Tibial nerve (tissue), 4 donors: ENCODE measurements at regions not wholly inside any gene's neighbourhood (a gene's known extent, or its start where the extent isn't known, plus 50 kb on each side); places are given as distances from the start of the nearest gene placed in this dataset.

Experiments used
- DNase-seq, 2 donors: peaks; one replicate each; pipeline ENCODE4 v3.0.0-alpha.2; 2019; ENCODE audit warnings: low spot score in 2 of 2
- H3K27ac ChIP-seq, 4 donors: fragments of 200-600 bp; sonication (generic) in 3 of 4; one replicate each; pipeline ENCODE4 v1.5.1; 2017 to 2019; ENCODE audit warnings: mild to moderate bottlenecking in 1 of 4
- H3K27me3 ChIP-seq, 2 donors: fragments of 200-600 bp; sonication (generic) in 1 of 2; one replicate each; pipeline versions ENCODE4 v1.5.1 to v1.6.0; 2017 to 2019
- H3K36me3 ChIP-seq, 3 donors: fragments of 200-600 bp; sonication (generic); one replicate each; pipeline ENCODE4 v1.5.1; 2018 to 2019
- H3K4me1 ChIP-seq, 4 donors: fragments of 200-600 bp; sonication (generic) in 3 of 4; one replicate each; pipeline ENCODE4 v1.5.1; 2017 to 2019
- H3K4me3 ChIP-seq, 4 donors: fragments of 200-600 bp; sonication (generic) in 3 of 4; one replicate each; pipeline ENCODE4 v1.5.1; 2017 to 2019; ENCODE audit warnings: mild to moderate bottlenecking in 1 of 4, moderate library complexity in 1 of 4
- H3K9me3 ChIP-seq, 4 donors: fragments of 200-600 bp; sonication (generic) in 3 of 4; one replicate each; pipeline ENCODE4 v1.5.1; 2017 to 2019
- CTCF ChIP-seq, 5 experiments: fragments of 200-600 bp in 3 of 5; fragments of 450-650 bp in 2 of 5; sonication (generic) in 3 of 5; IDR thresholded peaks; one replicate each; pipeline ENCODE4 v1.5.1; 2016 to 2019; ENCODE audit warnings: antibody characterized with exemption in 5 of 5, mild to moderate bottlenecking in 3 of 5, moderate library complexity in 2 of 5
- EP300 ChIP-seq, 2 donors: sonication (generic); formaldehyde crosslinking; IDR thresholded peaks; one replicate each; pipeline ENCODE4 v1.6.1; 2017; ENCODE audit warnings: antibody characterized with exemption in 2 of 2, mild to moderate bottlenecking in 1 of 2
- POLR2A ChIP-seq, 2 donors: fragments of 450-650 bp; IDR thresholded peaks; one replicate each; pipeline ENCODE4 v1.6.1; 2017; ENCODE audit warnings: antibody characterized with exemption in 2 of 2, mild to moderate bottlenecking in 2 of 2, moderate library complexity in 2 of 2
- WGBS, 2 donors: methylation state at CpG; one replicate each; pipeline ENCODE4 v1.1.5; 2018; 5-methylcytosine and 5-hydroxymethylcytosine counted together

GRCh38 chr3:8156138-8156537 is 345.5 kb upstream of the LMCD1 start:
- H3K4me3 ChIP-seq, result no peak overlapping the region
- DNase-seq, result no peak
- H3K4me1 ChIP-seq, result no peaks in the 10 kb centered on the region
- TF ChIP-seq CTCF (IDR thresholded peaks at IDR 0.05) (no peak), EP300 (IDR thresholded peaks at IDR 0.05) (no peak), POLR2A (IDR thresholded peaks at IDR 0.05) (no peak)
- H3K27me3 ChIP-seq, result no peaks in the 10 kb centered on the region
- no peaks in the 10 kb centered on the region for H3K36me3 ChIP-seq
- 72% methylated on average over 6 of the region's 6 CpGs for WGBS, 2 donors
- no peak overlapping the region for H3K27ac ChIP-seq
- H3K9me3 ChIP-seq, result no peaks in the 10 kb centered on the region

GRCh38 chr3:8156831-8157230 is 344.8 kb upstream of the LMCD1 start:
- no peaks in the 10 kb centered on the region for H3K27me3 ChIP-seq
- no peak overlapping the region for H3K4me3 ChIP-seq
- no peak for TF ChIP-seq EP300 (IDR thresholded peaks at IDR 0.05)
- no peak for TF ChIP-seq CTCF (IDR thresholded peaks at IDR 0.05)
- TF ChIP-seq POLR2A (IDR thresholded peaks at IDR 0.05), result no peak
- 95 to 100% methylated on average over 2 of the region's 2 CpGs for WGBS, 2 donors
- DNase-seq, result no peak
- H3K27ac ChIP-seq, result no peak overlapping the region
- no peaks in the 10 kb centered on the region for H3K4me1 ChIP-seq
- no peaks in the 10 kb centered on the region for H3K9me3 ChIP-seq
- H3K36me3 ChIP-seq, result no peaks in the 10 kb centered on the region

- DNase-seq, result no peak
- TF ChIP-seq EP300 (IDR thresholded peaks at IDR 0.05), result no peak
- no peak for TF ChIP-seq CTCF (IDR thresholded peaks at IDR 0.05)
- no peak for TF ChIP-seq POLR2A (IDR thresholded peaks at IDR 0.05)
- no peaks in the 10 kb centered on the region for H3K9me3 ChIP-seq
- H3K4me3 ChIP-seq, result no peak overlapping the region
- H3K4me1 ChIP-seq, result no peaks in the 10 kb centered on the region
- no peaks in the 10 kb centered on the region for H3K36me3 ChIP-seq
- no peak overlapping the region for H3K27ac ChIP-seq
- H3K27me3 ChIP-seq, result no peaks in the 10 kb centered on the region
- 84 to 86% methylated on average over 4 of the region's 4 CpGs for WGBS, 2 donors
These were observed 344.0 kb upstream of the LMCD1 start for GRCh38 chr3:8157640-8158039.

GRCh38 chr3:8164145-8164544 is 337.5 kb upstream of the LMCD1 start:
- H3K27me3 ChIP-seq, result no peaks in the 10 kb centered on the region
- no peak overlapping the region for H3K27ac ChIP-seq
- H3K4me3 ChIP-seq, result no peak overlapping the region
- no peaks in the 10 kb centered on the region for H3K36me3 ChIP-seq
- H3K9me3 ChIP-seq, result no peaks in the 10 kb centered on the region
- DNase-seq, result no peak
- 97% methylated on average over 1 of the region's 1 CpG for WGBS, 2 donors
- H3K4me1 ChIP-seq, result no peaks in the 10 kb centered on the region
- TF ChIP-seq CTCF (IDR thresholded peaks at IDR 0.05) (no peak), POLR2A (IDR thresholded peaks at IDR 0.05) (no peak), EP300 (IDR thresholded peaks at IDR 0.05) (no peak)

GRCh38 chr3:8166014-8166413 is 335.6 kb upstream of the LMCD1 start:
- Histone ChIP-seq H3K4me1 (no peaks in the 10 kb centered on the region), H3K27me3 (no peaks in the 10 kb centered on the region), H3K4me3 (no peak overlapping the region), H3K9me3 (no peaks in the 10 kb centered on the region), H3K27ac (no peak overlapping the region), H3K36me3 (no peaks in the 10 kb centered on the region)
- 75 to 77% methylated on average over 2 of the region's 2 CpGs for WGBS, 2 donors
- no peak for TF ChIP-seq EP300 (IDR thresholded peaks at IDR 0.05)
- no peak for TF ChIP-seq CTCF (IDR thresholded peaks at IDR 0.05)
- TF ChIP-seq POLR2A (IDR thresholded peaks at IDR 0.05), result no peak
- DNase-seq, result no peak
